Right lobe of liver (tissue), 4 donors: ENCODE measurements at regions not wholly inside any gene's neighbourhood (a gene's known extent, or its start where the extent isn't known, plus 50 kb on each side); places are given as distances from the start of the nearest gene placed in this dataset.

Source experiments
- POLR2A ChIP-seq: fragments of 450-650 bp; IDR thresholded peaks from one replicate; pipeline ENCODE4 v1.6.1; 2017; ENCODE audit warnings: antibody characterized with exemption, mild to moderate bottlenecking
- TF ChIP-seq, protein P1 (sequence below), 4 donors: fragments of 200-600 bp in 3 of 4; fragments of 450-650 bp in 1 of 4; IDR thresholded peaks; one replicate each; pipeline versions ENCODE4 v1.5.1 to v1.8.0; 2016 to 2022; ENCODE audit warnings: antibody characterized with exemption in 4 of 4, mild to moderate bottlenecking in 2 of 4
- donor health status: DM: no; HTN: no; CAD: no.
- donor health status: DM: no; HTN: no; CAD: no.
- donor health status: DM: no; HTN: yes; CAD: no.

DNA sequence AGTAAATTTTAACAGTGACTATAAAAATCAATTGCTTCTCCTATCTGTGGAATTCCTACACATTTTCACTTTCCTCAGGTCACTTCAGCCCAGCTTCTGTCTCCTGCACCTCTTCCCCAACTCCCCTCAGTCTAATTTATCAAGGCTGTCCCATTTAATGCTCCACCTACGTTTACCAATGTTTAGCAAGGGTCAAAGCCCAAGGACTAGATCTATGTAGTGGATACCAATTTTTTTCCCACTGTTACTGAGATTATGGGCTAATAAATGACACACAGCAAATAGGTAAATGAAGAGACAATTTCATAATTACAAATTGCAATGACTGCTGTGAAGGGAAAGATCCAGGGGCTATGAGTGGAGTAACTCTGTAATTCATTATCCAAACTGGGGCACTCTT, 211.5 kb upstream of the RPS23 start:
- TF ChIP-seq, protein P1, sequence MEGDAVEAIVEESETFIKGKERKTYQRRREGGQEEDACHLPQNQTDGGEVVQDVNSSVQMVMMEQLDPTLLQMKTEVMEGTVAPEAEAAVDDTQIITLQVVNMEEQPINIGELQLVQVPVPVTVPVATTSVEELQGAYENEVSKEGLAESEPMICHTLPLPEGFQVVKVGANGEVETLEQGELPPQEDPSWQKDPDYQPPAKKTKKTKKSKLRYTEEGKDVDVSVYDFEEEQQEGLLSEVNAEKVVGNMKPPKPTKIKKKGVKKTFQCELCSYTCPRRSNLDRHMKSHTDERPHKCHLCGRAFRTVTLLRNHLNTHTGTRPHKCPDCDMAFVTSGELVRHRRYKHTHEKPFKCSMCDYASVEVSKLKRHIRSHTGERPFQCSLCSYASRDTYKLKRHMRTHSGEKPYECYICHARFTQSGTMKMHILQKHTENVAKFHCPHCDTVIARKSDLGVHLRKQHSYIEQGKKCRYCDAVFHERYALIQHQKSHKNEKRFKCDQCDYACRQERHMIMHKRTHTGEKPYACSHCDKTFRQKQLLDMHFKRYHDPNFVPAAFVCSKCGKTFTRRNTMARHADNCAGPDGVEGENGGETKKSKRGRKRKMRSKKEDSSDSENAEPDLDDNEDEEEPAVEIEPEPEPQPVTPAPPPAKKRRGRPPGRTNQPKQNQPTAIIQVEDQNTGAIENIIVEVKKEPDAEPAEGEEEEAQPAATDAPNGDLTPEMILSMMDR (IDR thresholded peaks at IDR 0.05), result no peak
- no peak for TF ChIP-seq POLR2A
